Memory B cell (primary cell): ENCODE measurements at regions not wholly inside any gene's neighbourhood (a gene's known extent, or its start where the extent isn't known, plus 50 kb on each side); places are given as distances from the start of the nearest gene placed in this dataset.

Experiments
- ATAC-seq: fragments of 150-1000 bp; cut with Tn5 transposase; 2 replicates; pipeline ENCODE4 v1.10.0; 2021; ENCODE audit warnings: low read depth, mild to moderate bottlenecking, moderate library complexity
- DNase-seq, 2 donors: peaks; one replicate each; pipeline ENCODE4 v3.0.0; 2022; ENCODE audit warnings: low spot score in 2 of 2
- H3K27ac Mint-ChIP-seq: one replicate; pipeline ENCODE4 v1.8.0; 2022; ENCODE audit warnings: mild to moderate bottlenecking, moderate library complexity, mixed read lengths
- H3K27me3 Mint-ChIP-seq: one replicate; pipeline ENCODE4 v1.8.0; 2022; ENCODE audit warnings: mixed read lengths
- H3K36me3 Mint-ChIP-seq: one replicate; pipeline ENCODE4 v1.8.0; 2022; ENCODE audit warnings: mild to moderate bottlenecking, mixed read lengths
- H3K4me1 Mint-ChIP-seq: one replicate; pipeline ENCODE4 v1.8.0; 2022; ENCODE audit warnings: mixed read lengths
- H3K4me3 Mint-ChIP-seq: one replicate; pipeline ENCODE4 v1.8.0; 2022; ENCODE audit warnings: mild to moderate bottlenecking, moderate library complexity, mixed read lengths
- H3K9me3 Mint-ChIP-seq: one replicate; pipeline ENCODE4 v1.8.0; 2022; ENCODE audit warnings: mixed read lengths

DNA sequence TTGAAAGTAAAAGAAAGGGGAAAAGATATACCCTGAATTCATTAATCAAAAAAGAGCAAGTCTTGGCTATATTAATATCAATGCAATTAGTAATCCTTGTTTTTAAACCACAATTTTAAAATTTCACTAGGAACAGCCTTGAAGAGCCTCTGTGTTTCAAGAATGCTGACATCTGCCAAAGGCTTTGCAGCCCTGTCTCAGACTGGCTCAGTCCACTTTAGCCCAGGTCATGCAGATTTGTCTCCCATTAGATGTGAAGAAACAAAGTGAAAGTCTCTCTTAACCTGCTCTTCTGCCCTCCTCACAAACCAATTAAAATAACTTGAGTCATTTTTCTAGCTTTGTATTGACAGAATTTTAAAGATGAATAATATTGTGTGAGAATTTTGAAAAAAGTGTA, 102.7 kb upstream of the CARMIL1 start:
- Mint-ChIP-seq H3K27me3 (peaks cover 2% of the 10 kb centered on the region), H3K4me1 (peaks cover 2% of the 10 kb centered on the region), H3K36me3 (no peaks in the 10 kb centered on the region), H3K27ac (no peak overlapping the region), H3K9me3 (no peaks in the 10 kb centered on the region), H3K4me3 (no peak overlapping the region)
- DNase-seq (no peak), ATAC-seq (no peak)

DNA sequence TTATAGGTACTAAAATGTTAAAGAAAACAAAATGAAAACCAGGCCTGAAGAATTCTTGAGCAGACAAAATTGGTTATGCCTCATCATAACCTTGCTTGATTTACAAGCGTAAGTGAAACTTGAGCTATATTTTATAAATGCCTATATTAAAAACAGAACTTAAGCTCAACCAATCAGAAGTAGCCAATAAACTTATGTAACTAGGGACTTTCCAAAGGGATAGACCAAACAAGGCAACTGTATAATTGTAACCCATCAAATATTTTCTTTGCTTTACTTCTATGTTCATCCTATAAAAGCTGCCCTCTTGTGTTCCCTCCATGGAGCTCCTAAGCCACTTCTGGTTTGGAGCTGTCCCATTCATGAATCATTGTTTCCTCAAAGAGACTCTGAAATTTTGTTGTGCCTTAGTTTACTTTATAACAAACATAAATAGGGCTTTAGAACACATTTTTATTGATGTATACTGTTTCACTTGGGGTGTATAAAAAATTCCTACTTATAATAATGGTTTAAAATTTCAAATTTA, 101.6 kb upstream of the CARMIL1 start:
- Mint-ChIP-seq H3K4me3 (no peak overlapping the region), H3K36me3 (no peaks in the 10 kb centered on the region), H3K27ac (no peak overlapping the region), H3K9me3 (no peaks in the 10 kb centered on the region), H3K4me1 (peaks cover 2% of the 10 kb centered on the region), H3K27me3 (no peaks in the 10 kb centered on the region)
- DNase-seq: no peak
- ATAC-seq: no peak

- Mint-ChIP-seq H3K4me1 (peaks cover 2% of the 10 kb centered on the region), H3K27me3 (no peaks in the 10 kb centered on the region), H3K9me3 (no peaks in the 10 kb centered on the region), H3K27ac (no peak overlapping the region), H3K36me3 (no peaks in the 10 kb centered on the region), H3K4me3 (no peak overlapping the region)
- no peak for ATAC-seq
- no peak for DNase-seq
Measured at GRCh38 chr6:25178336-25179035, 100.7 kb upstream of the CARMIL1 start.

DNA sequence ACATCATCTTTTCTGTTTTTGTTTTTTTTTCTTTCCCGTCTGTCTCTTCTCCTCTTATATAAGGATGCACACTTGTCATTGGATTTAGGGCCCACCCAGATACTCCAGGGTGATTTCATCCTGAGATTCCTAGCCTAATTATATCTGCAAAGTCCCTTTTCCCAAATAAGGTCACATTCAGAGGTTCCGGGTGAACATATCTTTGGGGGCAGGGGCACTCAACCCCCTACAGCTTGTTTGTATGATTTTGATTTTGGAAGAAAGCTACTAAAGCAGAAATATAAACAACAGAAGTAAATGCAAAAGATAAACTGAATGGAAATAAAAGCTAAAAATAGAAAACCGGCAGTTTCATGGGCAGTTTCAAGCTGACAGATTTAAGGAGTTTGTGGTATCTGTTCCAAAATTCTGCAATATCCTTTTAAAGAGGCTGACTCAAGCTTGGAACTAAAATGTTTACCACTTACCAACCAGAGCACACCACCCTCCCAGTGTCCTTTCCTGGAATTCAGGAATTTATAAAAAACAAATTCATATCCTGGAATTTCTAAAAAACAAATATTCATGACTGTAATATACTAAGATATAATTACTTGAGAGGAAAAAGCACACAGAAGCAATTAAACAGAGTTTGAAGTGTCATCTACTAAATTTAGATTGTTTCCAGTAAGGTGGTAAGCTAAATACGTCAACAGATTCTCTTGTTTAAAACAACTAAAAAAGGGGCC, 100.0 kb upstream of the CARMIL1 start:
- Mint-ChIP-seq H3K4me3 (no peak overlapping the region), H3K9me3 (no peaks in the 10 kb centered on the region), H3K36me3 (no peaks in the 10 kb centered on the region), H3K27me3 (no peaks in the 10 kb centered on the region), H3K4me1 (peaks cover 2% of the 10 kb centered on the region), H3K27ac (no peak overlapping the region)
- DNase-seq (no peak), ATAC-seq (no peak)

DNA sequence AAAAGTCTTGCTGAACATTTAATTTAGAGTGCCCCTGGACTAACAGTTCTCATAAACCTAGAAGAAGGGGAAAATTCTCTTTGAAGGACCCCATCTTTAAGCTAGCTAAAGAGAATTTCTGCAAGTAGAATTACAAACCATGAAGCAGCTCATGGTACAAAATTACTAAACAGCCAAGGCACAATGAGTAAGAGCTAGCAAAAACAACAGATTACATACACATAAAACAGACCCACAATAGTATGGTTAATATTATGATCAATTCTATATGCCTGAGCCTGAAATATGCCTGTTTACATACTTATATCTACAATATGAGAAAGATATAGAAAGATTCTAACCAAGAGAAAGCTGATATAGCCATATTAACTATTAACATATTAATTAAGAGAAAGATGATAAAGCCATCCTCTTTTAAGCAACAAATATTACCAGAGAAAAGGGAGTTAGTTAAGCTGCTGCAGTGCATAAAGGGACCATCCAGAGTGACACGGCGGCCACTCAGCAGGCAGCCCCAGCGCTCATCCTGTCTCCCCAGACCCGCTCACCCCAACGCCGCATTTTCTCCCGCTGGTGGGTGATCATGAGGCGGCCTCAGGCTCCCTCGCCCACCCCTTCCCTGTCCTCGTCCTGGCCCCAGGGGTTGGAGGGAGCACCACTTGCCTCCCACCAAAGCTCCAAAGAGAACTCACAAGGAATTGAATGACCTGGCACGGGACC, 98.4 kb upstream of the CARMIL1 start:
- no peak overlapping the region for H3K4me3 Mint-ChIP-seq
- no peak for ATAC-seq
- H3K9me3 Mint-ChIP-seq: no peaks in the 10 kb centered on the region
- no peaks in the 10 kb centered on the region for H3K36me3 Mint-ChIP-seq
- H3K27ac Mint-ChIP-seq: no peak overlapping the region
- peaks cover under 1% of the 10 kb centered on the region for H3K4me1 Mint-ChIP-seq
- no peak for DNase-seq
- no peaks in the 10 kb centered on the region for H3K27me3 Mint-ChIP-seq

- Mint-ChIP-seq H3K4me3 (no peak overlapping the region), H3K27me3 (peaks cover under 1% of the 10 kb centered on the region), H3K9me3 (no peaks in the 10 kb centered on the region), H3K27ac (no peak overlapping the region), H3K4me1 (no peaks in the 10 kb centered on the region), H3K36me3 (no peaks in the 10 kb centered on the region)
- no peak for DNase-seq
- no peak for ATAC-seq
Measured at GRCh38 chr6:25181350-25181724, 97.8 kb upstream of the CARMIL1 start.

- H3K9me3 Mint-ChIP-seq: no peaks in the 10 kb centered on the region
- no peak overlapping the region for H3K27ac Mint-ChIP-seq
- no peak overlapping the region for H3K4me3 Mint-ChIP-seq
- no peaks in the 10 kb centered on the region for H3K36me3 Mint-ChIP-seq
- no peaks in the 10 kb centered on the region for H3K4me1 Mint-ChIP-seq
- peaks cover 4% of the 10 kb centered on the region for H3K27me3 Mint-ChIP-seq
- ATAC-seq: no peak
- DNase-seq: no peak
Measured at GRCh38 chr6:25181923-25182322, 97.3 kb upstream of the CARMIL1 start.

DNA sequence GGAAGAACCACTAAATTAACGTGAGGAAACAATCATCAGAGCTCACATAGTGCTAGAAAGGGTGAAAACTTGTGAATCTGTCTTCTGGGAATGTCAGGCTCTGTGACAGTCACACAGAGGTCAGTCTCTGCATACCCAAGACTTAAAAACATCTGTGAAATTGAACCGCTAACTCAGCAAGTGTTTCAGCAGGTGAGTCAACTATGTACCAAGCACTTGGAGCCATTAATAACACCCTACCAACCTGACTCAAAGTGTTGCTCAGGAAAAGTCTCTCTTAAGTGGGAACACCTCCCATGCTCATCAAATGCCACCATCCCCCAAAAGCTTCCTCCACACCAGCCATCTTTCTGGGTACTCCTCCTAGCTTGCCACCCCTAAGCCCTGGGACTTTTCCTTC, 92.3 kb upstream of the CARMIL1 start:
- no peak for DNase-seq
- no peak for ATAC-seq
- H3K4me3 Mint-ChIP-seq: no peak overlapping the region
- no peaks in the 10 kb centered on the region for H3K9me3 Mint-ChIP-seq
- H3K36me3 Mint-ChIP-seq: no peaks in the 10 kb centered on the region
- H3K4me1 Mint-ChIP-seq: peaks cover 5% of the 10 kb centered on the region
- H3K27me3 Mint-ChIP-seq: peaks cover 12% of the 10 kb centered on the region
- H3K27ac Mint-ChIP-seq: no peak overlapping the region

- DNase-seq: no peak
- Mint-ChIP-seq H3K4me1 (peaks cover 5% of the 10 kb centered on the region), H3K4me3 (no peak overlapping the region), H3K27ac (no peak overlapping the region), H3K9me3 (no peaks in the 10 kb centered on the region), H3K36me3 (no peaks in the 10 kb centered on the region), H3K27me3 (peaks cover 12% of the 10 kb centered on the region)
- no peak for ATAC-seq
Measured at GRCh38 chr6:25188232-25188631, 90.9 kb upstream of the CARMIL1 start.

- DNase-seq (no peak), ATAC-seq (no peak)
- Mint-ChIP-seq H3K27ac (no peak overlapping the region), H3K4me1 (no peaks in the 10 kb centered on the region), H3K27me3 (peaks cover 2% of the 10 kb centered on the region), H3K9me3 (no peaks in the 10 kb centered on the region), H3K4me3 (no peak overlapping the region), H3K36me3 (no peaks in the 10 kb centered on the region)
Measured at GRCh38 chr6:25192590-25193459, 86.3 kb upstream of the CARMIL1 start.

DNA sequence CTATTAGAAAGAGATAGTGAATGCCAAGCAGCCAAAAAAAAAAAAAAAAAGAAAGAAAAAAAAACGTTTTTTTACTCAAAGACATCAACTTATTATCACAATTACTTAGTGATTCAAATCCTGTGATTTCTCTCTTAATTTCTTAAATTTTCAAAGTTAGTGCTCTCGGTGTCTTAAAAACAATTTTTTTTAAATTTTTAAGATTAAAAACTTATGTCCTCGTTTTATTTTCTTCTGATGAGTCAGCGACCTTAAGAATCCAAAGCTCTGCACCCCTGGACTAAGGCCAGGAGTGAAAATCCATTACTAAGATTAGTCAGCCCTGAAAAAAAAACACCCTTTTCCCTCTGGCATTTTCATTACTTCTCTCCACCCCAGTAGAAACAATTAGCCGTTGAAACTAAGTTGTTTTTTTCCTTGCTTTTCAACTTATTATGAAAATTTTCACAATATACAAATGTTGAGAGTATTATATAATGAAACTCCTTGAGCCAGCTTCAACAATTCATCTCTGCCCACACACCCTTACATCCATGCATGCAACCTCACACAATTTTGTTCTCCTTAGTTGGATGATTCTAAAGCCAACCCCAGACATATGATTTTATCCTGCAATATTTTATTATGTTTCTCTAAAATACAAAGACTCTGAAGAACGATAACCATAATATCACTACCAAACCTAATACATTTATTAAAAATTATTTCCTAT, 85.6 kb upstream of the CARMIL1 start:
- Mint-ChIP-seq H3K9me3 (no peaks in the 10 kb centered on the region), H3K4me3 (no peak overlapping the region), H3K27me3 (no peaks in the 10 kb centered on the region), H3K27ac (no peak overlapping the region), H3K36me3 (no peaks in the 10 kb centered on the region), H3K4me1 (no peaks in the 10 kb centered on the region)
- no peak for ATAC-seq
- no peak for DNase-seq

- Mint-ChIP-seq H3K27ac (no peak overlapping the region), H3K36me3 (no peaks in the 10 kb centered on the region), H3K9me3 (no peaks in the 10 kb centered on the region), H3K27me3 (no peaks in the 10 kb centered on the region), H3K4me1 (no peaks in the 10 kb centered on the region), H3K4me3 (no peak overlapping the region)
- DNase-seq: no peak
- no peak for ATAC-seq
Measured at GRCh38 chr6:25194172-25194678, 84.9 kb upstream of the CARMIL1 start.

- H3K27ac Mint-ChIP-seq: no peak overlapping the region
- peaks cover 2% of the 10 kb centered on the region for H3K27me3 Mint-ChIP-seq
- no peaks in the 10 kb centered on the region for H3K9me3 Mint-ChIP-seq
- H3K4me1 Mint-ChIP-seq: no peaks in the 10 kb centered on the region
- DNase-seq (no peak), ATAC-seq (no peak)
- no peaks in the 10 kb centered on the region for H3K36me3 Mint-ChIP-seq
- no peak overlapping the region for H3K4me3 Mint-ChIP-seq
Measured at GRCh38 chr6:25196464-25196863, 82.7 kb upstream of the CARMIL1 start.
